ENCODE measurements at regions not wholly inside any gene's neighbourhood (a gene's known extent, or its start where the extent isn't known, plus 50 kb on each side); places are given as distances from the start of the nearest gene placed in this dataset.

- TF ChIP-seq GATA2 (IDR thresholded peaks at IDR 0.05; ENCODE audit: low read depth, low read length) (no peak), GATA3 (IDR thresholded peaks at IDR 0.05; ENCODE audit: low read depth, low read length) (no peak)
These were observed 294.2 kb downstream of the UACA start for GRCh38 chr15:70469182-70469581.
